GM18508 (cell line): ENCODE measurements at regions not wholly inside any gene's neighbourhood (a gene's known extent, or its start where the extent isn't known, plus 50 kb on each side); places are given as distances from the start of the nearest gene placed in this dataset.
"Not testable (repeated sequence)": the region's sequence is repeated elsewhere in the genome, so short reads cannot be mapped to it uniquely, and the experiment has no call there.

Experiments used
- ATAC-seq: cut with Tn5 transposase; IDR thresholded peaks from one replicate; pipeline ENCODE4 v1.9.1; 2021; ENCODE audit warnings: moderate number of reproducible peaks; ENCODE audit not compliant: insufficient read depth, unreplicated experiment

DNA sequence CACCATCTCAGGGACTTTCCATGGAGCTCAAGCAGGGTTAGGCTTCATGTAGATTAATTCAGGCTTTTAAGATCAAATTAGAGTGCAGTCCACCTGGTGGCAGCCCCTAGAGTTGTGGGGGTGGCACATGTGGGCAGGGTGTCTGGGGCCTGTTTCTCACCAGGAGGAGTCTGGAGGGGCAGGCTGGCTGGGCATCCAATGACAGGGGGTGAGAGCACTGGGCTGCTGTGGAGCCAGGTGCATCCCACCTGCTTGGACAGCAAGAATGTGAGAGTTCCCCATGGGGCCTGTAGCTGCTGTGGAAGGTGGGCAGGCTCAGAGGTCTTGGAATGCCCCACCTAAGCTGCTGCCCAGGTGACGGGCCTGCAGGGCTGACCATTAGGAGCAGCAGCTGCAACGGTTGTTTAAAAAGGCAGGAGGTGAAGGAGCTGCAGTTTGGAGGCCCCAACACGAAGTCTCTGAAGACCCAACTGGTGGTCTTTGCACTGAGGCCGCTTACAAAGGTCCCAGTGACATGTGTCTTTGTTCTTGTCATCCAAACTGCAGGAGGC, 686.3 kb upstream of the HS6ST1 start:
- ATAC-seq, result no peak

DNA sequence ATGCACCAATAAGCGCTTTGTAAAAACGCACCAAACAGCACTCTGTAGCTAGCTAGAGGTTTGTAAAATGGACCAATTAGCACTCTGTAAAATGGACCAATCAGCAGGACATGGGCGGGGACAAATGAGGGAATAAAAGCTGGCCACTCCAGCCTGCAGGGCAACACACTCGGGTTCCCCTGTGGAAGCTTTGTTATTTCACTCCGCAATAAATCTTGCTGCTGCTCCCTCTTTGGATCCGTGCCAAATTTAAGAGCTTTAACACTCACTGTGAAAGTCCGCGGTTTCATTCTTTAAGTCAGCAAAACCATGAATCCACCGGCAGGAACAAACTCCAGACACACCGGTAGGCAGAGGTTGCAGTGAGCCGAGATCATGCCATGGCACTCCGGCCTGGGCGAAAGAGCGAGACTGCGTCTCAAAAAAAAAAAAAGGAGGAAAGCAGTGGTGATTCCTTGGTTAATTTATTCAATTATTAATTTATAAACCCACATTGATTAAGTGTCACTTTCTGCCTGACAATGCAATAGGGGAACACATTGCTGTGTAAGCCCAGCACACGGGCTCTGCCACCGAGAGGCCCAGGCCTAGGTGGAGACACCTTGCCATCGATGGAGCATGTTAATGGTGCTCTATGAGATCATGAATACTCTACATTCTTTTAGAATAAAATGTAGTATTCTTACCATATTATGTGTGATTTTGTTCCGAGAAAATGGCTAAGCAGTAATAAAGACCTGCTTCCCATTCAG, 687.6 kb upstream of the HS6ST1 start:
- ATAC-seq, result no peak

DNA sequence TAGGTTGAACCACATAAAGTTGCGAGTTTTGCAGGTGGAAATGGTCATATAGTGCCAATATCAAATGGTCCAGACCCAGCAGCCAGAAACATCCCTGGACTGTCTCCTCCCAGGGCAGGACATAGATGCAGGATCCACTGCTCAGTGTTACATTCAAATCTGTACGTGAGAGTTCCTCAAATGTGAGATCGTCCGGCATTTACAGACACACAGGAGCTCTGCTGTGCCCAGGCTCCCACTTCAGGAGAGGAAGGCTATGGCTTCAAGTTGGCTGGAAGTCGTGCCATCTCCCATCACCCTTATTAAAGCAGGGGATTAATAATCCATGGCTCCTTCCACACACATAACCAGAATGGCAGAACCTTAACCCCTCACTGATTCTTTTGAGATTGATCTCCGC, 688.2 kb upstream of the HS6ST1 start:
- no peak for ATAC-seq

DNA sequence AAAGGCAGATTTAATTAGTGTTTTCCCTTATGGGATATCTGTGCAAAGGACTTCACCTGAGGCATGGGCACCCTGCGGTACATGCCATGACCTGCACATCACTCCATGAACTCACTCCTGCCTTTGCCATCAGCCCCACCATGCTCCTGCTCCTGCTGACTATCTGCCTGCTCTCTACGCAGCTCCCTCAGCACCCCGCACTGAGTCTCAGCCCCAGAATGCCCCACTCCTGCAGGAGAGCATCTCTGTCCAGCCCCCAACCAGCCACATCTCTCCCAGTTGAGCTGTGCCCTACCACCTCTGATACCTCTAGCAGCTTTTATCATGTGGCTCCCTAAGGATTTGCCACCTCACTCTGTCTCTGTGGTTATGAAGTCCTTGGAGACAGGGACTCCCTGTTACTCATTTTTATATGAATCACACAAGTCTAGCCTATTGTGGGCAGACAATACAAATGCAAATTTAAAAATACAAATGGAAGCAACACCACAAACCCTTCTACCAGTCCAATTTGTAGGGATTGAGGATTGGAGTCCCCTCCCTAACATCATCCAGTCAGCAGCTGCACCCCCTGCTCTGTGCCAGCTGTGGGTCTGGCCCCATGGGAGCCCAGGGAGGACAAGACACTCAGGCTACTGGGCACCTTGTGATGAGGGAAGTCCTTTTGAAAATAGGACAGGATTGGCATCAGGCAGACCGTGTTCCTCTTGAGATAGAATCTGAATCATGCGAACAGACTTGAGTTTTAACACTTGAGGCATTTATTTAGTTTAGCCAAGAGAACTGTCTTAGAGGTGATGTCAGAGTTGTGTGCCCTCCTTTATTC, 689.6 kb upstream of the HS6ST1 start:
- ATAC-seq, result no peak

DNA sequence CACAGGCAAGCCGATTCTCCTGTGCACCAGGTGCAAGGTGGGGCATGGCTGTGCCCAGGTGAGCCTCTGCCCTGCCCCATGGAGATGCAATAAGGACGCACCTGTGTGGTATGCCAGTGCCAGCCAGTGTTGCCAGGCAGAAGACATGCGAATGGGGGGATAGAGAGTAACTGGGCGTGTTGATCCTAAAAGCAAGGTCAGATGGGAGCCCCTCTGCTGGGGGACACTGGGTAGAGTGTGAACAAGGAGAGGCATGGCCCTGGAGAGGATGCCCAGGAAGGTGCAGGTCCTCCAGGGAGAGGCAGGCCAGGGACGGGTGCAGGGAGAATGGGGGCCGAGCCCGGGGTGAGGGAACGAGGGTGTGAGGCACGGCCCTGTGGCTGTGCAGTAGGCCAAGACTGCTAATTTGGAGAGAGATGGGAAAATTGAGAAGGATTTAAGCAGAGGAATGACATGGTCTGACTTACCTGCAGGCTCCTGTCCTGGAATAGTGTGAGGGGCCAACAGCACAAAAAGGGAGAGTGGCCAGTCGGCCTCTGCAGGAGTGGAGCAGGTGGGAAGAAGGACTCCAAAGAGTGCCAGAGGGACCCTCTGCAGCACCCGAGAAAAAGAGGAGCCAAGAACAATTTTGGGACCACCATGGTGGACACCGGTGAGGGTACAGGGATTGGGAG, 690.4 kb upstream of the HS6ST1 start:
- no peak for ATAC-seq

DNA sequence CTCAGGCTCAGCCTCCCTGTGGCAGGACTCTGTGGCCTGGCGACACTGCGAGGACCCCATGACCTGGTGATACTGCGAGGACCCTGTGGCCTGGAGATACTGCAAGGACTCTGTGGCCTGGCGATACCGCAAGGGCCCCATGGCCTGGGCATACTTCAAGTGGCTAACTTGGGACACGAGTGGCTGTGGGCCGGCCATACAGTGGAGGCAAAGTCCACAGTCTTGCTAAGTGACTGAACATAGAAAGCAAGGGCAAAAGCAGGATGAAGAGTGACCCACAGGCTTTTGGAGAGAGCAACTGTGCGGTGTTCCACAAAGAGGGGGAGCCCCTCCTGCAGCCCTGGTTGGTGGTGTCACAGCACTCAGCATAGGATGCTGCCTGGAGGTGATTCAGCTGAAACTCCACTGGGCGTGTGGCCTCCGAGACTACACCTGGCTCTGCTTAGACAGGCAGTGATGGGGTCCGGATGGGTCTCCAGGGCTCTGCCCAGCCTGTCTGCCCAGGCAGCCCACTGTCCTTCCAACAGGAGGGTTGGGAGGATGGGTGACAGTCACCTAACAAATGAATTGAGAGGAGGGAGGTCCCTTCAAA, 691.0 kb upstream of the HS6ST1 start:
- no peak for ATAC-seq

DNA sequence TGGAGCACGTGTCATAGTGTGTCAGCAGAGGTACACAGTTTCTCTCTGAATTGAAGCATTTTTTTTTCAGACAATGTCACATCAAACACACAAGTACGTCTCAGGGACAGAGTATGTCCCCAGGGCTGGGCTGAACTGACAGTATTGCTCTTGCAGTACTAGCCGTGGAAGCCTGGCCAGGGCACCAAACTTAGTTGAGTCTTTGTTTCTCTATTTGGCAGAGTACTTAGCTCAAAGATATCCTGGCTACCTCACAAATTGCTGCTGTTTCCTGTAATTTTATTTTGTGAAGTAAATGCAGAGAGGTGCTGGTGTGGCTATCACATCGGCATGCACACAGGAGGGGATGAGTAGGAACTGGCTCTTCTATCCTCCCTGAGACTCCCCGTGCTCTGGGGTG, 691.6 kb upstream of the HS6ST1 start:
- no peak for ATAC-seq

DNA sequence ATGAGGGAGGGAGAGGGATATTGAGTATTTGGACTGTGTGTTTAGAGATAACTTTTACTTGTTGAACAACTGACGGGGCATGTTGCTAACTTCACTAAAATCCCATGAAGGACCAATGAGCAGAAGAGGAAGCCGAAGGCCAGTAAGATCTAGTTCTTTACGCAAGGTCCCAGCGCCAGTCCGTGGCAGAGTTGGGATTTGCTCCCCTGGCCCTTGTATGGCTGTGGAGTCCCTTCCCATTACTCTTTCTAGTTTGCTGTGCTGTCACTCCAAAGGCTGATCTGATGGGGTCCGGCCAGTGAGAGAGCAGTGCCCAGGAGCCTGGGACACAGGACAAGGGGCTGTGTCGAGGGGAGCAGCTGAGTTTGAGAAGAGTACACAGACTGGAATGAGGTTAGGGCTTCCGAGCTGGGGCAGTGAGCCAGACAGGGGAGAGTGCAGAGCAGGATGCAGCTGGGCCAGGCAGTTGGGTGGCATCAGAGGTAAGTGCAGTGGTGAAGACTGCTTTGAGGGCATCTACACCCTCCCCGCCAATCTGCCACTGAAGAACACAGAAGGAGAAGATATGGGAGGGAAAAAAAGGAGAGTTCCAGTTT, 692.9 kb upstream of the HS6ST1 start:
- ATAC-seq, result no peak

DNA sequence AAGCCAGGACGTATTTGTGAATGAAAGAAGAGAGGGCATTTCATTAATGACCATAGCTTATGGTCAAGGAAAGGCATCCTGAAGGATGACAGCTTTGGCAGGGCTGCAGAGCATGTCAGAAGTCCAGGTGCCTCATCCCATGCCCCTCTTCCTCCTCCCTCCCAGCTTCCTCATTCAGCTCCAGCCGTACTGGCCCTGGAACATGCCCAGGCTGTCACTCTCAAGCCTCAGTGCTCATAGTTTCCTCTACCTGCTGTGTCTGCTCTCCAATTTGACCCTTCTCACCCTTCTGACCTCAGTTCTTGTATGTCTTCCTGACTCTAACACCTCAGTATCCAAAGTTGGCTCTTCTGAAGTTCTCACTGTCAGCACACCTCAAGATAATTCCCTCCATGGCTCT, 695.8 kb upstream of the HS6ST1 start:
- ATAC-seq, result no peak

DNA sequence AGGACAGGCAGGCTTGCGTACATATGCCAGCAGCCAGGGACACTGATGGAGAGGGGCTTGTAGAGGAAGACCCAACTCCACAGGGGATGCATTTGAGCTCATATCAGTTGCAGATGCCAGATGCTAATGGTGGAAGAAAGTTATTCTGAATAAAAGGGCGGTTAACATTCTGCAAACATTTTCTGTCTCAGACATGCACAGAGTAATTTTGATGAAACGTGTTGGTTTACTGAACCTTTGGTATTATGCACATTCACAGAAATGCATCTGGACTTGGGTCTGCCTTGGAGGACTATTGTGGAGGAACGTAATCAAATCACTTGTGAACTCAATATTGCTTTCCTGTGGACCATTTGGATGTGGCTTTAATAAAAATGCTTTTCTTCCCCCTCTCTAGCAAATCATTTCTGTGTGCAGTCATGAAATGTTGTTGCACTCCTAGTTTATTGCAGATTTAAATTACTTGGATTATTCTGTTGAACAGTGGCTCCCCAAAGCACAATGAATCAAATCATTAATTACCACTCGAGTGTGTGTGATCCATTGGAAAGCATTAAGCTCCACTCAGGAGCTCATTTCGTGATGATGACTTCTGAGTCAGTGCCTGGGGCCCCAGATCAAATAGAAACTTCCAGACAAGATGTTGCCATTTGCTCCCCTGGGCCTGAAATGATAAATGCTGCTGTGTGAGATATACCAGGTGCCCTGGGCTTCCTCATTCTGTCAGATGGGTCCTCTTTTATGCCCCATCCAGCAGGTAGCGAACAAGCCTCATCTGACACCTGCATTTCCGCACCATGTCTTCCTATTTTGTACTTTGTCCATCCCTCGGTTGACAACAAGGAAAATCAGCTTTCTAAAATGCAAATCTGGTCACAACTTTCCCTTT, 697.0 kb upstream of the HS6ST1 start:
- ATAC-seq, result no peak

DNA sequence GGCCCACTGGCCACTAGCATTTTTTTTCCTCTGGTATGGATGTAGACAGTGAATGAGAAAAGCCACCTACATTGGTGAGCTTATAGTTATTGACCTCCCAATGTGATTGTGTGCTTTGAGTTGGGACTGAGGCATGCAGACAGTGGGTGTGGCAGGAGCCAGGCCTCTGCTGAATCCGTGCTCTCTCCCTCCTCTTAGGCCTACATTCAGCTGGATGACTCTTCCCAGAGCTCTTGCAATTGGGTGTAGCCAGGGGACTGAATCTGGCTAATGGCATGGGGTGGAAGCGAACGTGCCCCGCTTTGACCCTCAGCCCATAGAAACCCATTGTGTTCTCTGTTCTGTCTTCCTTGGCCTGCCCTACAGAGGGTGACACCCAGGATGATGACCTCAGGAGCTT, 698.3 kb upstream of the HS6ST1 start:
- no peak for ATAC-seq

DNA sequence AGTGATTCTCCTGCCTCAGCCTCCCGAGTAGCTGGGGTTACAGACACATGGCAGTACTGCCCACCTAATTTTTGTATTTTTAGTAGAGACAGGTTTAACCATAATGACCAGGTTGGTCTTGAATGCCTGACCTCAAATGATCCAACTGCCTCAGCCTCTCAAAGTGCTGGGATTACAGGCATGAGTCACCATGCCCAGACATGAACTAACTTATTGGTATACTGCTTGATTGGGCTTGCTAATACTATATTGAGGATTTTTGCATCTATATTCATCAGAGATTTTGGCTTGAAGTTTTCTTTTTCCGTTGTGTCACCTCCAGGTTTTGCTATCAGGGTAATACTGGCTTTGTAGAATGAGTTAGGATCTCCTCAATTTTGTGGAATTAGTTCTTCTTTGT, 706.1 kb upstream of the HS6ST1 start:
- no peak for ATAC-seq

DNA sequence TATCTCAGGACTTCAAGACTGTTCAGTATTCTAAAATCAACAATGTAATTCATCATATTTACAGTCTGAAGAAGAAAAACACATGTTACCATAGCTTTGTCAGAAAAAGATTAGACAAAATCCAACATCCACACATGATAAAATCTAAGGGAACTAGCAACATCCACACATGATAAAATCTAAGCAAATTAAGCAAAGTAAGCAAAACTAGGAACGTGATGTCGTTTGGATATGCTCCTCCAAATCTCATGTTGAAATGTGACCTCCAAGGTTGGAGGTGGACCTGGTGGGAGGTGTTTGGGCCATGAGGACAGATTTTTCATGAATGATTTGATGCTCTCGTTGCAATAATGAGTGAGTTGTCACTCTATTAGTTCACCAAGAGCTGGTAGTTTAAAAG, 717.3 kb upstream of the HS6ST1 start:
- ATAC-seq, result no peak

DNA sequence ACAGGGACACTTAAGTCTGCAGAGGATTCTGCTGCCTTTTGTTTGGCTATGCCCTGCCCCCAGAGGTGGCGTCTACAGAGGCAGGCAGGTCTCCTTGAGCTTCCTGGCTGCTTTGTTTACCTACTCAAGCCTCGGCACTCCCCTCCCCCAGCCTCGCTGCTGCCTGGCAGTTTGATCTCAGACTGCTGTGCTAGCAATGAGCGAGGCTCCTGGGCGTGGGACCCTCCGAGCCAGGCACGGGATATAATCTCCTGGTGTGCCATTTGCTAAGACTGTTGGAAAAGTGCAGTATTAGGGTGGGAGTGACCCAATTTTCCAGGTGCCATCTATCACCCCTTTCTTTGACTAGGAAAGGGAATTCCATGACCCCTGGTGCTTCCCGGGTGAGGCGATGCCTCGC, 725.0 kb upstream of the HS6ST1 start:
- ATAC-seq, result not testable (repeated sequence)

DNA sequence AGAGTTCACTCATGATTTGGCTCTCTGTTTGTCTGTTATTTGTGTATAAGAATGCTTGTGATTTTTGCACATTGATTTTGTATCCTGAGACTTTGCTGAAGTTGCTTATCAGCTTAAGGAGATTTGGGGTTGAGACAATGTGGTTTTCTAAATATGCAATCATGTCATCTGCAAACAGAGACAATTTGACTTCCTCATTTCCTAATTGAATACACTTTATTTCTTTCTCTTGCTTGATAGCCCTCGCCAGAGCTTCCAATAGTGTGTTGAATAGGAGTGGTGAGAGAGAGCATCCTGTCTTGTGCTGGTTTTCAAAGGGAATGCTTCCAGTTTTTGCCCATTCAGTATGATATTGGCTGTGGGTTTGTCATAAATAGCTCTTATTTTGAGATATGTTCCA, 727.8 kb upstream of the HS6ST1 start:
- not testable (repeated sequence) for ATAC-seq

DNA sequence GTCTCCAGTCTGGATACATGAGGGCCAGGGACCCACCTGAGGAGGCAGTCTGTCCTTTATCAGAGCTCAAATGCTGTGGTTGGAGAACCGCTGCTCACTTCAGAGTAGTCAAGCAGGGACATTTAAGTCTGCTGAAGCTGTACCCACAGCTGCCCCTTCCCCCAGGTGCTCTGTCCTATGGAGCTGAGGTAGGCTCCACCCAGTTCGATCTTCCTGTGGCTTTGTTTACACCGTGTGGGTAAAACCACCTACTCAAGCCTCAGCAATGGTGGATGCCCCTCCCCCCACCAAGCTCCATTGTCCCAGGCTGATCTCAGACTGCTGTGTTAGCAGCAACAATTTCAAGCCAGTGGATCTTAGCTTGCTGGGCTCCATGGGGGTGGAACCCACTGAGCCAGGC, 731.4 kb upstream of the HS6ST1 start:
- no peak for ATAC-seq

DNA sequence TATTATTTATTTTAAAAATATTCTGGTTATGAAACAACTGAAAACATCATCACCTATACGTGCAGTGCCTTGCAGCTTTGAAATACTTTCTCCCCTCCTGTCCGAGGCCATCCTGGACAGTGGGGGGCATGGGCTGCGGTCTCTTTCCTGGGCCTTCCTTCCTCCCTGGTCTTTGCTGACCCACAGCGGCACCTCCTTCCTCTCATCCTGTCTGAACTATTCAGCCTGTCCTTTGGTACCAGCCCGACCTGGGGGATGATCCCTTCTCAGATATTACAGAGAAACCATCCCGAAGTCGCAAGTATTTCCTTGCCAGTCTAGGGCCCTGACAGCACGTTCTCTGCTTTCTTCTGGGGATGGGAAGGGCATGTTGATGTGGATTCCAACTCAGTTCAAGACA, 736.6 kb upstream of the HS6ST1 start:
- ATAC-seq, result no peak

DNA sequence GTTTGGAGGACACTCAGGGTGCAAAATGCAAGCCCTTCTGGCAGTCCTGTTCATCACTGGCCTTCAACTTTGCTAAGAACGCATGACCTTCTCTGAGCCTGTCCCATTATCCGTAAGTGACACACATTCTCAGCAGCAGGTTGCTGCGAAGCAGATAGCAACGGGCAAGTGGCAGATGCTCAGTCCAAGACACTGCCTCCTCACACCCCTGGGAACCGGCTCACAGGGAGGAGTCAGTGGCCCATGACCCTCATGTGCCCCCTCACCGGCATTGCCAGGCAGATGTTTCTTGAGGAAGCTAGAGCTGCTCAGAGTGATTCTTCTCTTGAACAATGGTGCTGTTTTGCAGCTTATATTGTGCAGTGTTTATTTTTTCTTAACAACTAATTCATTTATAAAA, 737.2 kb upstream of the HS6ST1 start:
- no peak for ATAC-seq

DNA sequence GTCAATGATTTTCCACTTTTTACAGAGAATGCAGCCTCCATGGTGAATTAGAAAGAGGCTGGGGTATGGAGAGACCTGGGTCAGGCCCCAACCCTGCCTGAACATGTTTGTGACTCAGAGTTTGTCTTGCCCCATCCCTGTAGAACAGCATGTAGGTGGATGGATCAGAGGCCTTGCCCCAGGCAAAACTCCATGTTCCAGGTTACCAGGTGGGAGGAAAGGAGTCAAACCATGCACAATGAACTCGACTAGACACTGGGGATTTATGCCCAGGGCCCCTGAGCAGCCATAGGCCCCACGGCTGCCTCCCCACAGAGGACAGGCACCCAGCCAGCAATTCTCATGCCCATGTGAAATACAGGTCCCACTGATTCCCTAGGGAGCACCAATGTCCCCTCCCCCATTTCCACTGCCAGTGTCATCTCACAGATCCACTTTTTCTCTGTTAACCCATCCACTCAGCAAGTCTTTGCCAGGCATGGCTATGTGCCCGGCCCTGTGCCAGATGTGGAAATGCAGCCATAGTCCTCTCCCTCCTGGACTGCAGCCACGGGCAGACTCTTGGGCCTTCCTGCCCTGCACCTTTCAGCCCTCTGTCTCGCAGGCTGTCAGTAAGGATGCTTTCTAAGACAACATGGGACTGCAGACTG, 737.8 kb upstream of the HS6ST1 start:
- ATAC-seq, result no peak
